GM23248 (cell line): ENCODE measurements at regions not wholly inside any gene's neighbourhood (a gene's known extent, or its start where the extent isn't known, plus 50 kb on each side); places are given as distances from the start of the nearest gene placed in this dataset.

Source experiments
- EZH2 ChIP-seq: fragments of 200-600 bp; sonication (generic); IDR thresholded peaks from 2 replicates; pipeline ENCODE4 v1.6.1; 2018; ENCODE audit warnings: antibody characterized with exemption, mild to moderate bottlenecking; ENCODE audit not compliant: insufficient read depth, poor library complexity, severe bottlenecking
- EZH2phosphoT487 ChIP-seq: fragments of 200-600 bp; sonication (generic); IDR thresholded peaks from 2 replicates; pipeline ENCODE4 v1.6.1; 2018; ENCODE audit warnings: antibody characterized with exemption, moderate library complexity, mild to moderate bottlenecking, low read depth; ENCODE audit not compliant: insufficient read depth

DNA sequence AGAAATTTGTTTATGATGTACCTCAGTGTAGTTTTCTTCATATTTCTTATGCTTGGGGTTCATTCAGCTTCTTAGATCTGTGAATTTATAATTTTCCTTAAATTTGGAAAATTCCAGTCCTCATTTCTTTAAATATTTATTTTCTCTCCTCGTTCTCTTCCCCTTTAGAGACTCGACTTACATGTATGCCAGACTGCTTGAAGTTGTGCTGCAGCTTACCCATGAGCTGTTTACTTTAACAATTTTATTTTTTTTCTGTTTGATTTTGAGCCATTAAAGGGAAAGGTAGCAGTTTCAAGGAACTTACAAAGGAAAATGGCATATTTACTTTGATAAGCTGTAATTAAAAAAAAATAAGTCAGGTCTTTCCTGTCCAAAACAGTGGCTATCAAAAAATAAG is 123.0 kb upstream of the ZNF32 start:
- TF ChIP-seq EZH2phosphoT487: no peak
- TF ChIP-seq EZH2: no peak
